ENCODE measurements at regions not wholly inside any gene's neighbourhood (a gene's known extent, or its start where the extent isn't known, plus 50 kb on each side); places are given as distances from the start of the nearest gene placed in this dataset.

GRCh38 chr4:181470306-181470705, 772.9 kb upstream of the TENM3 start:
- WGBS, 2 donors = 54 to 61% methylated on average over 5 of the region's 5 CpGs
- TF ChIP-seq, protein P1, sequence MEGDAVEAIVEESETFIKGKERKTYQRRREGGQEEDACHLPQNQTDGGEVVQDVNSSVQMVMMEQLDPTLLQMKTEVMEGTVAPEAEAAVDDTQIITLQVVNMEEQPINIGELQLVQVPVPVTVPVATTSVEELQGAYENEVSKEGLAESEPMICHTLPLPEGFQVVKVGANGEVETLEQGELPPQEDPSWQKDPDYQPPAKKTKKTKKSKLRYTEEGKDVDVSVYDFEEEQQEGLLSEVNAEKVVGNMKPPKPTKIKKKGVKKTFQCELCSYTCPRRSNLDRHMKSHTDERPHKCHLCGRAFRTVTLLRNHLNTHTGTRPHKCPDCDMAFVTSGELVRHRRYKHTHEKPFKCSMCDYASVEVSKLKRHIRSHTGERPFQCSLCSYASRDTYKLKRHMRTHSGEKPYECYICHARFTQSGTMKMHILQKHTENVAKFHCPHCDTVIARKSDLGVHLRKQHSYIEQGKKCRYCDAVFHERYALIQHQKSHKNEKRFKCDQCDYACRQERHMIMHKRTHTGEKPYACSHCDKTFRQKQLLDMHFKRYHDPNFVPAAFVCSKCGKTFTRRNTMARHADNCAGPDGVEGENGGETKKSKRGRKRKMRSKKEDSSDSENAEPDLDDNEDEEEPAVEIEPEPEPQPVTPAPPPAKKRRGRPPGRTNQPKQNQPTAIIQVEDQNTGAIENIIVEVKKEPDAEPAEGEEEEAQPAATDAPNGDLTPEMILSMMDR (IDR thresholded peaks at IDR 0.05) = no peak
- no peak for TF ChIP-seq POLR2A (IDR thresholded peaks at IDR 0.05)
- DNase-seq (ENCODE audit: low spot score in 2 of 2) = no peak
- no peak overlapping the region for H3K4me3 ChIP-seq (ENCODE audit: low read depth, poor library complexity, severe bottlenecking)
- intact Hi-C loops (cut with DNase I; ENCODE audit: low total_unique reads) = no loop called here

GRCh38 chr4:181475359-181475758, 767.8 kb upstream of the TENM3 start:
- 73 to 84% methylated on average over 3 of the region's 3 CpGs for WGBS, 2 donors
- DNase-seq (ENCODE audit: low spot score in 2 of 2) = no peak
- no peak overlapping the region for H3K4me3 ChIP-seq (ENCODE audit: low read depth, poor library complexity, severe bottlenecking)
- intact Hi-C loops (cut with DNase I; ENCODE audit: low total_unique reads) = no loop called here
- TF ChIP-seq, protein P1 (IDR thresholded peaks at IDR 0.05) = no peak
- TF ChIP-seq POLR2A (IDR thresholded peaks at IDR 0.05) = no peak

GRCh38 chr4:181475781-181476507, 767.3 kb upstream of the TENM3 start:
- intact Hi-C loops (cut with DNase I; ENCODE audit: low total_unique reads) = no loop called here
- 41 to 58% methylated on average over 14 of the region's 14 CpGs for WGBS, 2 donors
- DNase-seq (ENCODE audit: low spot score in 2 of 2) = no peak
- H3K4me3 ChIP-seq (ENCODE audit: low read depth, poor library complexity, severe bottlenecking) = no peak overlapping the region
- no peak for TF ChIP-seq POLR2A (IDR thresholded peaks at IDR 0.05)
- TF ChIP-seq, protein P1 (IDR thresholded peaks at IDR 0.05) = no peak

DNA sequence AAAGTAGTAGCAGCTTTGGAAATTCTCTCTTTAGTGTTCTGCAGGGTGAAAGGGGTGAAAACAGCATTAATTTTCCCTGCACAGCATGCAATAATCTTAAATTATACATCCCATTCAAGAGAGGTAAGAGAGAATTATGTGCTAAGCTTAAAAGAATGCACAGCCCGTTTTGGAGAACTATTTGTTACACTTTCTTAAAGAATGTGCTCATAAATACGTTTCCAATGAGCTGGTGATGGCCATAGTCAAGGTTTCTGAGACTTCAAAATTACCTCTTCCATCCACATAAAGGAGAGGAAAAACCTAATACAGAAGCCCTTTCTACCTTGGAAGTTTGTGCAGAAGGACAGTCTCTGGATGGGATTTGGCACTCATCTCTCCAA, 766.7 kb upstream of the TENM3 start:
- H3K4me3 ChIP-seq (ENCODE audit: low read depth, poor library complexity, severe bottlenecking) = no peak overlapping the region
- no peak for DNase-seq (ENCODE audit: low spot score in 2 of 2)
- intact Hi-C loops (cut with DNase I; ENCODE audit: low total_unique reads) = no loop called here
- 37 to 42% methylated on average over 2 of the region's 2 CpGs for WGBS, 2 donors
- TF ChIP-seq, protein P1 (IDR thresholded peaks at IDR 0.05) = no peak
- no peak for TF ChIP-seq POLR2A (IDR thresholded peaks at IDR 0.05)

DNA sequence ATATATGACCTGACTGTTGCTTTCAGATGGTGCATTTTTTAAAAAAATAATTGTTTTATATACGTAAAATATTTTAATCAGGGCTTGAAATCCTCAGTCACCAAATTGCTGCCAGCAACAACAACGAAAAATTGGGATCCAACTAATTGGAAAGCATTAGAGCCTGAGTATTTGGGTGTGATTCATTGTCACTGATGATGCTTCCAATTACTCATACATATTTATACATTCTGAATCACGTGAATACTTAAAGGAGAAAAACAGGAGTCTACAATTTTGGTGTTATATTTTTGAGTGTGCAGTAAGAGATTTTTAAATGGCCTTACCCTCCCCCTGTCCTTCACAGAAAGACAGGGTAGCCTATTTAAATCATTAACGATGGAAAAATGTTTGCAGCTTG, 765.6 kb upstream of the TENM3 start:
- 63% methylated on average over 4 of the region's 4 CpGs for WGBS, 2 donors
- H3K4me3 ChIP-seq (ENCODE audit: low read depth, poor library complexity, severe bottlenecking) = no peak overlapping the region
- DNase-seq (ENCODE audit: low spot score in 2 of 2) = no peak
- intact Hi-C loops (cut with DNase I; ENCODE audit: low total_unique reads) = no loop called here
- no peak for TF ChIP-seq POLR2A (IDR thresholded peaks at IDR 0.05)
- TF ChIP-seq, protein P1 (IDR thresholded peaks at IDR 0.05) = no peak

GRCh38 chr4:181478656-181479055, 764.5 kb upstream of the TENM3 start:
- DNase-seq (ENCODE audit: low spot score in 2 of 2) = no peak
- no peak overlapping the region for H3K4me3 ChIP-seq (ENCODE audit: low read depth, poor library complexity, severe bottlenecking)
- WGBS, 2 donors = 71% methylated on average over 3 of the region's 3 CpGs
- TF ChIP-seq, protein P1 (IDR thresholded peaks at IDR 0.05) = no peak
- no peak for TF ChIP-seq POLR2A (IDR thresholded peaks at IDR 0.05)
- intact Hi-C loops (cut with DNase I; ENCODE audit: low total_unique reads) = no loop called here
